Sigmoid colon (tissue), 4 donors: ENCODE measurements at regions not wholly inside any gene's neighbourhood (a gene's known extent, or its start where the extent isn't known, plus 50 kb on each side); places are given as distances from the start of the nearest gene placed in this dataset.

Experiments
- CTCF ChIP-seq, 4 experiments: fragments of 450-650 bp in 3 of 4; fragments of 200-600 bp in 1 of 4; IDR thresholded peaks; one replicate each; pipeline ENCODE4 v1.5.1; 2016 to 2019; ENCODE audit warnings: antibody characterized with exemption in 4 of 4, mild to moderate bottlenecking in 3 of 4, moderate library complexity in 2 of 4
- POLR2AphosphoS5 ChIP-seq, 4 donors: sonication (generic); formaldehyde crosslinking; IDR thresholded peaks; one replicate each; pipeline ENCODE4 v1.6.1; 2017; ENCODE audit warnings: antibody characterized with exemption in 4 of 4

DNA sequence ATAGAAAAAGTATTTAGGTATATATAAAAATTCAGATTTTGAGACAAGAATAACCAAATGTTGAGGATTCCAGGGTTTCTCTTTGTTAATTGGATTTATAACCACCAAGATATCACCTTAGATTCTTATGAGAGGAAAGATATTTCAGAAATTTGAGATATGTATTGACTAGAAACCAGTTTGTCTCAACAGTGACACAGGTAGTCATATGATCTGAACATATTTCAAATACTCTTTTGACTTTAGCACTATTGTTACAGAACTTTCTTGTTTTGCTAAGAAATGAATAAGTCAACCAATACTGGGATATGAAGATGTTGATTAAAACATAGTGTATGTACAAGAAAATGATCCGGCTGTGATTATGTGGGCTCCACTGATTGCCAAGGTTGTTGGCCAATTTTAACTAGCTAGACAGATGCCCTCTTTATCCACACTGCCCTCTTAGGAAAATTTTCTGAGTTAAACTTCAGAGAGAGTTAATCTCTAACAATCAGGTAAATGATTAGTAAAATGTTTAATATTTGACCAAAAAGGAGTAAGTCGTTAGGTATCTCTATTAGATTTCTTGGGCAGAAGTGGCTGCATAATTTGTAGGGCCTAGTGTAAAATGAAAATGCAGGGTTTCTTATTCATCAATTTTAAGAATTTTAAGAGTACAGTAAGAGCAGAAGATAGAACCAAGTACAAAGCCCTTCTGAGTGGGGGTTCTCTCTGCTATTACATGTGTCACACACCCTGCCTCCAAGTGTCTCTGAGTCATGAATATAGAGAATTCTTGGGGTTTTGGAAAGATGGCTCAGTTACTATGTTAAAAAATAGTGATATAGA, 376.0 kb downstream of the TFEC start:
- TF ChIP-seq CTCF (IDR thresholded peaks at IDR 0.05) (no peak), POLR2AphosphoS5 (IDR thresholded peaks at IDR 0.05) (no peak)
